Esophagus muscularis mucosa (tissue), 4 donors: ENCODE measurements at regions not wholly inside any gene's neighbourhood (a gene's known extent, or its start where the extent isn't known, plus 50 kb on each side); places are given as distances from the start of the nearest gene placed in this dataset.

ENCODE experiments used
- CTCF ChIP-seq, 3 experiments: fragments of 200-600 bp in 2 of 3; fragments of 450-650 bp in 1 of 3; sonication (generic) in 2 of 3; IDR thresholded peaks; one replicate each; pipeline ENCODE4 v1.5.1; 2017 to 2019; ENCODE audit warnings: antibody characterized with exemption in 3 of 3, mild to moderate bottlenecking in 2 of 3, moderate library complexity in 1 of 3
- EP300 ChIP-seq: sonication (generic); formaldehyde crosslinking; IDR thresholded peaks from one replicate; pipeline ENCODE4 v1.6.1; 2017; ENCODE audit warnings: antibody characterized with exemption
- POLR2A ChIP-seq: fragments of 450-650 bp; IDR thresholded peaks from one replicate; pipeline ENCODE4 v1.6.1; 2017; ENCODE audit warnings: antibody characterized with exemption, moderate library complexity, mild to moderate bottlenecking, low read depth
- POLR2AphosphoS5 ChIP-seq, 2 donors: sonication (generic); formaldehyde crosslinking; IDR thresholded peaks; one replicate each; pipeline ENCODE4 v1.6.1; 2017; ENCODE audit warnings: antibody characterized with exemption in 2 of 2

GRCh38 chr9:1775230-1775629, 239.9 kb upstream of the SMARCA2 start:
- TF ChIP-seq CTCF (IDR thresholded peaks at IDR 0.05) (no peak), POLR2AphosphoS5 (IDR thresholded peaks at IDR 0.05) (no peak), EP300 (no peak), POLR2A (no peak)
